Thoracic aorta (tissue), 2 donors: ENCODE measurements at regions not wholly inside any gene's neighbourhood (a gene's known extent, or its start where the extent isn't known, plus 50 kb on each side); places are given as distances from the start of the nearest gene placed in this dataset.

Experiments used
- ATAC-seq: fragments of 150-250 bp; one replicate; pipeline ENCODE4 v1.8.0; 2017; ENCODE audit warnings: low read depth; ENCODE audit not compliant: insufficient number of reproducible peaks, low FRiP score
- DNase-seq: peaks from one replicate; pipeline ENCODE4 v3.0.0-alpha.2; 2020; ENCODE audit warnings: low spot score
- H3K27ac ChIP-seq, 2 donors: fragments of 200-600 bp; sonication (generic); 1 replicate in 1 of 2; 2 replicates in 1 of 2; pipeline ENCODE4 v1.5.1; 2016; ENCODE audit warnings: mild to moderate bottlenecking in 2 of 2, moderate library complexity in 2 of 2
- H3K27me3 ChIP-seq: fragments of 200-600 bp; sonication (generic); replicated peaks from 2 replicates; pipeline ENCODE4 v1.6.0; 2016; ENCODE audit warnings: mild to moderate bottlenecking; ENCODE audit not compliant: insufficient read depth
- H3K36me3 ChIP-seq: fragments of 200-600 bp; sonication (generic); one replicate; pipeline ENCODE4 v1.5.1; 2016
- H3K4me1 ChIP-seq, 2 donors: fragments of 200-600 bp; sonication (generic); 1 replicate in 1 of 2; 2 replicates in 1 of 2; pipeline versions ENCODE4 v1.5.1 to v1.6.0; 2016; ENCODE audit warnings: low read depth in 2 of 2, mild to moderate bottlenecking in 1 of 2; ENCODE audit not compliant: control insufficient read depth in 1 of 2
- H3K4me3 ChIP-seq: fragments of 200-600 bp; sonication (generic); 2 replicates; pipeline ENCODE4 v1.5.1; 2016; ENCODE audit warnings: mild to moderate bottlenecking
- H3K9me3 ChIP-seq: fragments of 200-600 bp; sonication (generic); 2 replicates; pipeline ENCODE4 v1.5.1; 2016
- TF ChIP-seq, protein P1 (sequence below): fragments of 200-600 bp; sonication (generic); IDR thresholded peaks from one replicate; pipeline ENCODE4 v1.5.1; 2019; ENCODE audit warnings: antibody characterized with exemption

- no peak overlapping the region for H3K4me3 ChIP-seq
- no peaks in the 10 kb centered on the region for H3K9me3 ChIP-seq
- no peaks in the 10 kb centered on the region for H3K27me3 ChIP-seq
- no peak overlapping the region for H3K27ac ChIP-seq
- TF ChIP-seq, protein P1, sequence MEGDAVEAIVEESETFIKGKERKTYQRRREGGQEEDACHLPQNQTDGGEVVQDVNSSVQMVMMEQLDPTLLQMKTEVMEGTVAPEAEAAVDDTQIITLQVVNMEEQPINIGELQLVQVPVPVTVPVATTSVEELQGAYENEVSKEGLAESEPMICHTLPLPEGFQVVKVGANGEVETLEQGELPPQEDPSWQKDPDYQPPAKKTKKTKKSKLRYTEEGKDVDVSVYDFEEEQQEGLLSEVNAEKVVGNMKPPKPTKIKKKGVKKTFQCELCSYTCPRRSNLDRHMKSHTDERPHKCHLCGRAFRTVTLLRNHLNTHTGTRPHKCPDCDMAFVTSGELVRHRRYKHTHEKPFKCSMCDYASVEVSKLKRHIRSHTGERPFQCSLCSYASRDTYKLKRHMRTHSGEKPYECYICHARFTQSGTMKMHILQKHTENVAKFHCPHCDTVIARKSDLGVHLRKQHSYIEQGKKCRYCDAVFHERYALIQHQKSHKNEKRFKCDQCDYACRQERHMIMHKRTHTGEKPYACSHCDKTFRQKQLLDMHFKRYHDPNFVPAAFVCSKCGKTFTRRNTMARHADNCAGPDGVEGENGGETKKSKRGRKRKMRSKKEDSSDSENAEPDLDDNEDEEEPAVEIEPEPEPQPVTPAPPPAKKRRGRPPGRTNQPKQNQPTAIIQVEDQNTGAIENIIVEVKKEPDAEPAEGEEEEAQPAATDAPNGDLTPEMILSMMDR = no peak
- DNase-seq (no peak), ATAC-seq (no peak)
- no peaks in the 10 kb centered on the region for H3K36me3 ChIP-seq
- H3K4me1 ChIP-seq = peaks cover 0 to 6% of the 10 kb centered on the region in 2 donors
Measured at GRCh38 chr9:84187090-84187489, 153.5 kb downstream of the SLC28A3 start.

GRCh38 chr9:84189904-84190303, 150.7 kb downstream of the SLC28A3 start:
- Histone ChIP-seq H3K9me3 (no peaks in the 10 kb centered on the region), H3K27ac (no peak overlapping the region), H3K4me1 (no peaks in the 10 kb centered on the region), H3K27me3 (no peaks in the 10 kb centered on the region), H3K4me3 (no peak overlapping the region), H3K36me3 (no peaks in the 10 kb centered on the region)
- TF ChIP-seq, protein P1 = no peak
- ATAC-seq (no peak), DNase-seq (no peak)

GRCh38 chr9:84190411-84190810, 150.1 kb downstream of the SLC28A3 start:
- TF ChIP-seq, protein P1 = no peak
- H3K27me3 ChIP-seq = no peaks in the 10 kb centered on the region

GRCh38 chr9:84206801-84207370, 133.7 kb downstream of the SLC28A3 start:
- H3K27me3 ChIP-seq = no peaks in the 10 kb centered on the region

More at GRCh38 chr9:84190411-84190810, 150.1 kb downstream of the SLC28A3 start:
- Histone ChIP-seq H3K27ac (no peak overlapping the region), H3K36me3 (no peaks in the 10 kb centered on the region), H3K9me3 (no peaks in the 10 kb centered on the region), H3K4me3 (no peak overlapping the region), H3K4me1 (no peaks in the 10 kb centered on the region)
- ATAC-seq (no peak), DNase-seq (no peak)

GRCh38 chr9:84207491-84207951, 133.0 kb downstream of the SLC28A3 start:
- DNase-seq (no peak), ATAC-seq (no peak)
- Histone ChIP-seq H3K4me1 (no peaks in the 10 kb centered on the region), H3K27ac (no peak overlapping the region), H3K4me3 (no peak overlapping the region), H3K27me3 (no peaks in the 10 kb centered on the region), H3K36me3 (no peaks in the 10 kb centered on the region), H3K9me3 (no peaks in the 10 kb centered on the region)
- TF ChIP-seq, protein P1 = no peak

More at GRCh38 chr9:84206801-84207370, 133.7 kb downstream of the SLC28A3 start:
- H3K27ac ChIP-seq = no peak overlapping the region
- no peaks in the 10 kb centered on the region for H3K9me3 ChIP-seq
- H3K4me1 ChIP-seq = no peaks in the 10 kb centered on the region
- ATAC-seq (no peak), DNase-seq (no peak)
- TF ChIP-seq, protein P1 = no peak
- H3K4me3 ChIP-seq = no peak overlapping the region
- no peaks in the 10 kb centered on the region for H3K36me3 ChIP-seq
